Astrocyte (in vitro differentiated cells and primary cell): ENCODE measurements at regions not wholly inside any gene's neighbourhood (a gene's known extent, or its start where the extent isn't known, plus 50 kb on each side); places are given as distances from the start of the nearest gene placed in this dataset.

ENCODE experiments used
- DNase-seq: peaks from one replicate; pipeline ENCODE4 v3.0.0-alpha.2; 2010; ENCODE audit warnings: low read depth
- FAIRE-seq: peaks from 2 replicates; lab custom pipeline; 2011; peaks lifted over from hg19 to GRCh38; lab: Jason Lieb, UNC
- H2AFZ ChIP-seq: 2 replicates; pipeline ENCODE4 v1.6.0; 2012; ENCODE audit warnings: low read depth, low read length, inconsistent platforms
- H3K27ac ChIP-seq: 2 replicates; pipeline ENCODE4 v1.5.1; 2011; ENCODE audit warnings: low read depth, low read length, inconsistent platforms
- H3K27me3 ChIP-seq: 2 replicates; pipeline ENCODE4 v1.6.0; 2011; ENCODE audit warnings: low read length, inconsistent platforms; ENCODE audit not compliant: insufficient read depth
- H3K36me3 ChIP-seq: 2 replicates; pipeline ENCODE4 v1.5.1; 2011; ENCODE audit warnings: low read length, inconsistent platforms; ENCODE audit not compliant: insufficient read depth
- H3K4me1 ChIP-seq: 2 replicates; pipeline ENCODE4 v1.5.1; 2011; ENCODE audit warnings: low read length, inconsistent platforms; ENCODE audit not compliant: insufficient read depth
- H3K4me2 ChIP-seq: 2 replicates; pipeline ENCODE4 v1.6.0; 2012; ENCODE audit warnings: low read length, inconsistent platforms
- H3K4me3 ChIP-seq: 2 replicates; pipeline ENCODE4 v1.5.1; 2011; ENCODE audit warnings: low read depth, mild to moderate bottlenecking, low read length, inconsistent platforms; ENCODE audit not compliant: insufficient read depth
- H3K79me2 ChIP-seq: 2 replicates; pipeline ENCODE4 v1.6.0; 2012; ENCODE audit warnings: mild to moderate bottlenecking, low read length, inconsistent platforms; ENCODE audit not compliant: insufficient read depth
- H3K9ac ChIP-seq: 2 replicates; pipeline ENCODE4 v1.6.0; 2012; ENCODE audit warnings: mild to moderate bottlenecking, low read length, inconsistent platforms
- H3K9me3 ChIP-seq: 2 replicates; pipeline ENCODE4 v1.5.1; 2012; ENCODE audit warnings: low read depth, mild to moderate bottlenecking, low read length, inconsistent platforms; ENCODE audit not compliant: insufficient read depth
- H4K20me1 ChIP-seq: 2 replicates; pipeline ENCODE4 v1.6.0; 2012; ENCODE audit warnings: low read length, inconsistent platforms; ENCODE audit not compliant: insufficient read depth
- H3K27ac Mint-ChIP-seq: one replicate; pipeline ENCODE4 v1.8.0; 2021; ENCODE audit warnings: mild to moderate bottlenecking, mixed read lengths; ENCODE audit not compliant: unreplicated experiment
- H3K27me3 Mint-ChIP-seq: one replicate; pipeline ENCODE4 v1.8.0; 2021; ENCODE audit warnings: low read depth, mixed read lengths; ENCODE audit not compliant: unreplicated experiment
- H3K36me3 Mint-ChIP-seq: one replicate; pipeline ENCODE4 v1.8.0; 2021; ENCODE audit warnings: low read depth, mixed read lengths; ENCODE audit not compliant: unreplicated experiment
- H3K4me1 Mint-ChIP-seq: one replicate; pipeline ENCODE4 v1.8.0; 2021; ENCODE audit warnings: low read depth, mixed read lengths; ENCODE audit not compliant: unreplicated experiment
- H3K4me3 Mint-ChIP-seq: one replicate; pipeline ENCODE4 v1.8.0; 2021; ENCODE audit warnings: mild to moderate bottlenecking, moderate library complexity, mixed read lengths; ENCODE audit not compliant: unreplicated experiment
- H3K9me3 Mint-ChIP-seq: one replicate; pipeline ENCODE4 v1.8.0; 2021; ENCODE audit warnings: mild to moderate bottlenecking, mixed read lengths; ENCODE audit not compliant: unreplicated experiment
- CTCF ChIP-seq: IDR thresholded peaks from 2 replicates; pipeline ENCODE4 v1.5.1; 2011; ENCODE audit warnings: low read depth, mild to moderate bottlenecking, inconsistent platforms, low read length, moderate library complexity; ENCODE audit not compliant: insufficient read depth
- EZH2 ChIP-seq: IDR thresholded peaks from 2 replicates; pipeline ENCODE4 v1.6.1; 2012; ENCODE audit warnings: mild to moderate bottlenecking, low read length, inconsistent platforms; ENCODE audit not compliant: insufficient read depth

GRCh38 chr6:106799031-106799894 lies 169.9 kb downstream of the QRSL1 start:
- Mint-ChIP-seq H3K36me3 (no peaks in the 10 kb centered on the region), H3K9me3 (no peaks in the 10 kb centered on the region), H3K4me1 (peaks cover 22% of the 10 kb centered on the region), H3K27ac (peak overlapping the region; percentile 43), H3K4me3 (no peak overlapping the region), H3K27me3 (peaks cover 39% of the 10 kb centered on the region)
- no peak overlapping the region for H3K4me3 ChIP-seq
- H3K4me1 ChIP-seq: no peaks in the 10 kb centered on the region
- H3K4me2 ChIP-seq: peak overlapping the region; percentile 23
- no peaks in the 10 kb centered on the region for H4K20me1 ChIP-seq
- H3K9ac ChIP-seq: no peak overlapping the region
- peaks cover 8% of the 10 kb centered on the region for H3K27me3 ChIP-seq
- H3K79me2 ChIP-seq: no peaks in the 10 kb centered on the region
- no peak for FAIRE-seq
- H3K27ac ChIP-seq: no peak overlapping the region
- no peaks in the 10 kb centered on the region for H3K9me3 ChIP-seq
- peak; percentile 91 for DNase-seq
- H2AFZ ChIP-seq: no peak overlapping the region
- no peaks in the 10 kb centered on the region for H3K36me3 ChIP-seq
- TF ChIP-seq CTCF (no peak), EZH2 (no peak)

- no peaks in the 10 kb centered on the region for H3K36me3 Mint-ChIP-seq
- Histone ChIP-seq H3K79me2 (no peaks in the 10 kb centered on the region), H3K4me2 (no peak overlapping the region), H3K36me3 (no peaks in the 10 kb centered on the region), H3K9ac (no peak overlapping the region), H3K9me3 (no peaks in the 10 kb centered on the region), H3K4me1 (no peaks in the 10 kb centered on the region), H3K27me3 (peaks cover 8% of the 10 kb centered on the region), H3K4me3 (no peak overlapping the region), H3K27ac (no peak overlapping the region), H2AFZ (no peak overlapping the region), H4K20me1 (no peaks in the 10 kb centered on the region)
- FAIRE-seq (no peak), DNase-seq (no peak)
- H3K27ac Mint-ChIP-seq: no peak overlapping the region
- no peaks in the 10 kb centered on the region for H3K9me3 Mint-ChIP-seq
- H3K27me3 Mint-ChIP-seq: peaks cover 47% of the 10 kb centered on the region
- peaks cover 20% of the 10 kb centered on the region for H3K4me1 Mint-ChIP-seq
- TF ChIP-seq CTCF (no peak), EZH2 (no peak)
- H3K4me3 Mint-ChIP-seq: no peak overlapping the region
Measured at GRCh38 chr6:106797186-106797585, 167.8 kb downstream of the QRSL1 start.

GRCh38 chr6:106796781-106797180 lies 167.4 kb downstream of the QRSL1 start:
- Histone ChIP-seq H4K20me1 (no peaks in the 10 kb centered on the region), H3K4me1 (no peaks in the 10 kb centered on the region), H3K9me3 (no peaks in the 10 kb centered on the region), H2AFZ (no peak overlapping the region), H3K27me3 (peaks cover 4% of the 10 kb centered on the region), H3K9ac (no peak overlapping the region), H3K4me2 (no peak overlapping the region), H3K27ac (no peak overlapping the region), H3K4me3 (no peak overlapping the region), H3K79me2 (no peaks in the 10 kb centered on the region), H3K36me3 (no peaks in the 10 kb centered on the region)
- H3K9me3 Mint-ChIP-seq: no peaks in the 10 kb centered on the region
- H3K36me3 Mint-ChIP-seq: no peaks in the 10 kb centered on the region
- DNase-seq: no peak
- H3K4me3 Mint-ChIP-seq: no peak overlapping the region
- no peak for FAIRE-seq
- TF ChIP-seq CTCF (no peak), EZH2 (no peak)
- H3K4me1 Mint-ChIP-seq: peaks cover 20% of the 10 kb centered on the region
- no peak overlapping the region for H3K27ac Mint-ChIP-seq
- H3K27me3 Mint-ChIP-seq: peaks cover 43% of the 10 kb centered on the region
